Upper lobe of left lung (tissue), 4 donors: ENCODE measurements at regions not wholly inside any gene's neighbourhood (a gene's known extent, or its start where the extent isn't known, plus 50 kb on each side); places are given as distances from the start of the nearest gene placed in this dataset.

Experiments
- EP300 ChIP-seq, 4 donors: sonication (generic); formaldehyde crosslinking; IDR thresholded peaks; one replicate each; pipeline ENCODE4 v1.5.1; 2017; ENCODE audit warnings: antibody characterized with exemption in 4 of 4, control low read depth in 2 of 4
- POLR2A ChIP-seq, 4 donors: fragments of 450-650 bp; IDR thresholded peaks; one replicate each; pipeline ENCODE4 v1.5.1; 2016 to 2017; ENCODE audit warnings: antibody characterized with exemption in 4 of 4, mild to moderate bottlenecking in 2 of 4
- POLR2AphosphoS5 ChIP-seq, 2 donors: sonication (generic); formaldehyde crosslinking; IDR thresholded peaks; one replicate each; pipeline ENCODE4 v1.5.1; 2017; ENCODE audit warnings: antibody characterized with exemption in 2 of 2
- TF ChIP-seq, protein P1 (sequence below), 6 experiments: fragments of 450-650 bp in 4 of 6; fragments of 200-600 bp in 2 of 6; sonication (generic) in 2 of 6; IDR thresholded peaks; one replicate each; pipeline ENCODE4 v1.5.1; 2016 to 2019; ENCODE audit warnings: antibody characterized with exemption in 6 of 6

DNA sequence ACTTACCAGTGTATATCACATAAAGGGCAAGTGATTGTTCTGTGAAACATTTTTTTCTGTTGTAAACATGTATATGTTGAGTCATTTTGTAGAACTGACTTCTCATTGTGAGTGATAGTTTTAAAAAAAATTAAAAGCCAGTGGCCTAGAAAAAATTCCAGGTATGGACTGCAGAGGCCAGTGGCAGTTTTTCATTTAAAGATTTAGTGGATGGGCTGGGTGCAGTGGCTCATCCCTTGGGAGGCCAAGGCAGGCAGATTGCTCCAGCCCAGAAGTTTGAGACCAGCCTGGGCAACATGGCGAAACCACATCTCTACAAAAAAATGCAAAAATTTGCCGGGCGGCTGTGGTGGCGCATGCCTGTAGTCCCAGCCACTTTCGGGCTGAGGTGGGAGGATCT lies 84.7 kb upstream of the MDM1 start:
- TF ChIP-seq, protein P1, sequence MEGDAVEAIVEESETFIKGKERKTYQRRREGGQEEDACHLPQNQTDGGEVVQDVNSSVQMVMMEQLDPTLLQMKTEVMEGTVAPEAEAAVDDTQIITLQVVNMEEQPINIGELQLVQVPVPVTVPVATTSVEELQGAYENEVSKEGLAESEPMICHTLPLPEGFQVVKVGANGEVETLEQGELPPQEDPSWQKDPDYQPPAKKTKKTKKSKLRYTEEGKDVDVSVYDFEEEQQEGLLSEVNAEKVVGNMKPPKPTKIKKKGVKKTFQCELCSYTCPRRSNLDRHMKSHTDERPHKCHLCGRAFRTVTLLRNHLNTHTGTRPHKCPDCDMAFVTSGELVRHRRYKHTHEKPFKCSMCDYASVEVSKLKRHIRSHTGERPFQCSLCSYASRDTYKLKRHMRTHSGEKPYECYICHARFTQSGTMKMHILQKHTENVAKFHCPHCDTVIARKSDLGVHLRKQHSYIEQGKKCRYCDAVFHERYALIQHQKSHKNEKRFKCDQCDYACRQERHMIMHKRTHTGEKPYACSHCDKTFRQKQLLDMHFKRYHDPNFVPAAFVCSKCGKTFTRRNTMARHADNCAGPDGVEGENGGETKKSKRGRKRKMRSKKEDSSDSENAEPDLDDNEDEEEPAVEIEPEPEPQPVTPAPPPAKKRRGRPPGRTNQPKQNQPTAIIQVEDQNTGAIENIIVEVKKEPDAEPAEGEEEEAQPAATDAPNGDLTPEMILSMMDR (IDR thresholded peaks at IDR 0.05) = no peak
- TF ChIP-seq POLR2A (IDR thresholded peaks at IDR 0.05) (no peak), POLR2AphosphoS5 (IDR thresholded peaks at IDR 0.05) (no peak), EP300 (IDR thresholded peaks at IDR 0.05) (no peak)
